K562 (cell line): ENCODE measurements at regions not wholly inside any gene's neighbourhood (a gene's known extent, or its start where the extent isn't known, plus 50 kb on each side); places are given as distances from the start of the nearest gene placed in this dataset.

Experiments used
- ATAC-seq: fragments of 200-7000 bp; cut with Tn5 transposase; 3 replicates; pipeline ENCODE4 v1.9.1; 2020; ENCODE audit warnings: moderate library complexity
- BruUV-seq: library from RNA; stranded (reverse); fragments of 400-500 nt; replicated peaks from 2 replicates; lab custom pipeline; 2021; lab: Mats Ljungman, UMichigan
- CTCF ChIA-PET: fragments of 300-600 bp; formaldehyde crosslinking; extraction: SDS; loops from one replicate; lab custom pipeline; 2021; ENCODE audit warnings: low intra/inter-chr PET ratio; lab: Yijun Ruan, JAX
- POLR2A ChIA-PET: fragments of 300-600, 350-650 bp; sonication (Branson Sonifier 250); formaldehyde crosslinking; extraction: SDS; loops from one replicate; lab custom pipeline; 2021; ENCODE audit warnings: antibody characterized with exemption, inconsistent platforms; lab: Yijun Ruan, JAX
- DNase-seq, 4 experiments: peaks; one replicate each; pipeline versions ENCODE4 v3.0.0 to v3.0.0-alpha.2; 2011 to 2018; ENCODE audit warnings: low spot score in 3 of 4, mixed read lengths in 3 of 4; ENCODE audit errors: extremely low read depth in 1 of 4
- FAIRE-seq: peaks from 2 replicates; lab custom pipeline; 2011; peaks lifted over from hg19 to GRCh38; lab: Jason Lieb, UNC
- H2AFZ ChIP-seq: 2 replicates; pipeline ENCODE4 v1.6.0; 2011; ENCODE audit warnings: low read depth, low read length, control low read depth, inconsistent platforms
- H3K27ac ChIP-seq: fragments of 200-600 bp; 3 replicates; pipeline ENCODE4 v1.8.0; 2011; ENCODE audit warnings: low read depth, mild to moderate bottlenecking, control low read depth, inconsistent platforms, low read length, moderate library complexity, mixed read lengths; ENCODE audit errors: extremely low read depth
- H3K27me3 ChIP-seq, 2 experiments: fragments of 300-600 bp in 1 of 2; 2 replicates in 1 of 2; 3 replicates in 1 of 2; pipeline versions ENCODE4 v1.6.0 to v1.8.0; 2011; ENCODE audit warnings: inconsistent platforms in 2 of 2, low read length in 2 of 2, mild to moderate bottlenecking in 1 of 2, mixed read lengths in 1 of 2, moderate library complexity in 1 of 2; ENCODE audit not compliant: control insufficient read depth in 2 of 2, insufficient read depth in 2 of 2
- H3K36me3 ChIP-seq: fragments of 300-600 bp; 3 replicates; pipeline ENCODE4 v1.8.0; 2011; ENCODE audit warnings: mild to moderate bottlenecking, low read length, inconsistent platforms; ENCODE audit not compliant: control insufficient read depth, insufficient read depth
- H3K4me1 ChIP-seq, 2 experiments: fragments of 200-600 bp in 1 of 2; replicated peaks in 1 of 2; 2 replicates in 1 of 2; 3 replicates in 1 of 2; pipeline versions ENCODE4 v1.5.1 to v1.8.0; 2011; ENCODE audit warnings: inconsistent platforms in 2 of 2, low read length in 2 of 2, mild to moderate bottlenecking in 1 of 2, mixed read lengths in 1 of 2, moderate library complexity in 1 of 2; ENCODE audit not compliant: control insufficient read depth in 2 of 2, insufficient read depth in 2 of 2
- H3K4me2 ChIP-seq: 2 replicates; pipeline ENCODE4 v1.6.1; 2011; ENCODE audit warnings: low read length, control low read depth, inconsistent platforms, mixed read lengths; ENCODE audit not compliant: insufficient read depth
- H3K4me3 ChIP-seq: fragments of 200-600 bp; sonication (generic), shearing (Covaris generic); 2 replicates; pipeline ENCODE4 v1.5.1; 2016; ENCODE audit warnings: control low read depth, inconsistent platforms
- H3K79me2 ChIP-seq: fragments of 200-600 bp; 3 replicates; pipeline ENCODE4 v1.8.0; 2011; ENCODE audit warnings: low read length, inconsistent platforms; ENCODE audit not compliant: control insufficient read depth, insufficient read depth
- H3K9ac ChIP-seq, 2 experiments: 2 replicates each; pipeline versions ENCODE4 v1.6.0 to v1.6.1; 2011; ENCODE audit warnings: low read depth in 2 of 2, low read length in 2 of 2, control low read depth in 1 of 2, inconsistent platforms in 1 of 2, mild to moderate bottlenecking in 1 of 2, mixed read lengths in 1 of 2; ENCODE audit not compliant: insufficient read depth in 1 of 2
- H3K9me1 ChIP-seq: one replicate; pipeline ENCODE4 v1.6.0; 2011; ENCODE audit warnings: inconsistent platforms, mild to moderate bottlenecking, low read length, moderate library complexity; ENCODE audit not compliant: control insufficient read depth, insufficient read depth
- H3K9me3 ChIP-seq: replicated peaks from 2 replicates; pipeline ENCODE4 v1.5.1; 2011; ENCODE audit warnings: low read depth, low read length, inconsistent platforms; ENCODE audit not compliant: control insufficient read depth, insufficient read depth
- H4K20me1 ChIP-seq: replicated peaks from 2 replicates; pipeline ENCODE4 v1.6.1; 2011; ENCODE audit warnings: low read length, inconsistent platforms, mixed read lengths; ENCODE audit not compliant: control insufficient read depth, insufficient read depth
- CEBPZ ChIP-seq: fragments of 150-350 bp; IDR thresholded peaks from 2 replicates; pipeline ENCODE4 v1.6.1; 2014; ENCODE audit warnings: low read depth, mild to moderate bottlenecking, low read length, borderline replicate concordance
- HCFC1 ChIP-seq: IDR thresholded peaks from 2 replicates; pipeline ENCODE4 v1.6.1; 2012; ENCODE audit warnings: low read depth, low read length, improper control_type of control experiment
- KLF6 ChIP-seq: fragments of 250-450 bp; sonication (Bioruptor Pico); IDR thresholded peaks from 2 replicates; pipeline ENCODE4 v1.4.0; 2020; ENCODE audit warnings: mild to moderate bottlenecking, moderate library complexity, borderline replicate concordance
- NR2F6 ChIP-seq: fragments of 450-650 bp; formaldehyde crosslinking; IDR thresholded peaks from 2 replicates; pipeline ENCODE4 v1.4.0; 2020; ENCODE audit warnings: mild to moderate bottlenecking
- SMAD1 ChIP-seq: fragments of 150-350 bp; IDR thresholded peaks from 2 replicates; pipeline ENCODE4 v1.6.1; 2014; ENCODE audit warnings: low read length, low read depth; ENCODE audit not compliant: partially characterized antibody
- YY1 ChIP-seq, 3 experiments: IDR thresholded peaks; 2 replicates each; pipeline ENCODE4 v1.6.1; 2011; ENCODE audit warnings: low read length in 2 of 3, mild to moderate bottlenecking in 2 of 3, moderate library complexity in 2 of 3, borderline replicate concordance in 1 of 3, control low read depth in 1 of 3, low read depth in 1 of 3; ENCODE audit not compliant: insufficient read depth in 3 of 3, insufficient replicate concordance in 2 of 3, control insufficient read depth in 1 of 3, insufficient read length in 1 of 3; ENCODE audit errors: extremely low read depth in 1 of 3
- ZBTB12 ChIP-seq: fragments of 250-450 bp; sonication (Bioruptor Pico); IDR thresholded peaks from 2 replicates; pipeline ENCODE4 v1.4.0; 2020
- ZNF766 ChIP-seq: fragments of 200-800 bp; sonication (Bioruptor generic); conservative IDR thresholded peaks from 2 replicates; pipeline ENCODE4 v1.6.1; 2016; ENCODE audit warnings: missing genetic modification characterization, missing compliant biosample characterization
- WGBS: fragments of 100-300 bp; shearing (Covaris generic); methylation state at CpG from one replicate; pipeline ENCODE4 v1.1.6; 2016; ENCODE audit warnings: low coverage, mixed read lengths; ENCODE audit not compliant: insufficient coverage; ENCODE audit errors: missing lambda C conversion rate; 5-methylcytosine and 5-hydroxymethylcytosine counted together
- in situ Hi-C: fragments of 300-500 bp; cut with MboI; formaldehyde crosslinking; loops from 4 replicates; pipeline ENCODE4 v1.15.0; 2018; ENCODE audit warnings: inconsistent platforms, mixed read lengths
- intact Hi-C: fragments of 100-400 bp; cut with micrococcal nuclease; formaldehyde crosslinking; loops from 2 replicates; pipeline ENCODE4 v1.14.2; 2022

GRCh38 chrY:19644889-19645638, 99.5 kb downstream of the KDM5D start:
- CTCF ChIA-PET: no interaction called here
- Histone ChIP-seq H3K4me1 (no peaks in the 10 kb centered on the region), H3K36me3 (no peaks in the 10 kb centered on the region), H3K4me2 (no peak overlapping the region), H3K4me3 (no peak overlapping the region), H3K27ac (no peak overlapping the region), H4K20me1 (no peaks in the 10 kb centered on the region), H3K9ac (no peak overlapping the region), H2AFZ (no peak overlapping the region), H3K9me1 (no peaks in the 10 kb centered on the region), H3K79me2 (no peaks in the 10 kb centered on the region), H3K9me3 (no peaks in the 10 kb centered on the region), H3K27me3 (no peaks in the 10 kb centered on the region)
- in situ Hi-C loops: no loop called here
- intact Hi-C loops: no loop called here
- no peak for TF ChIP-seq ZBTB12
- TF ChIP-seq YY1 (IDR thresholded peaks at IDR 0.05; ENCODE audit: borderline replicate concordance in 1 of 3, control insufficient read depth in 1 of 3, extremely low read depth in 1 of 3, insufficient read depth in 3 of 3, insufficient read length in 1 of 3, insufficient replicate concordance in 2 of 3, low read depth in 1 of 3, low read length in 2 of 3): no peak
- TF ChIP-seq NR2F6 (CRISPR knock-in tag): no peak
- TF ChIP-seq SMAD1: no peak
- TF ChIP-seq KLF6: no peak
- no peak for TF ChIP-seq CEBPZ
- no peak for TF ChIP-seq ZNF766 (CRISPR knock-in tag)
- TF ChIP-seq HCFC1: no peak
- no TSS peak for BruUV-seq
- WGBS: no CpG with 5 or more reads among the region's 3 CpGs
- POLR2A ChIA-PET: no interaction called here
- FAIRE-seq (no peak), DNase-seq (no peak), ATAC-seq (no peak)
